HG03135 (cell line): ENCODE measurements at regions not wholly inside any gene's neighbourhood (a gene's known extent, or its start where the extent isn't known, plus 50 kb on each side); places are given as distances from the start of the nearest gene placed in this dataset.
A peak's percentile ranks its signal among the peaks of the same experiment; 100 is the strongest.
"Not testable (repeated sequence)": the region's sequence is repeated elsewhere in the genome, so short reads cannot be mapped to it uniquely, and the experiment has no call there.

Source experiments
- ATAC-seq: cut with Tn5 transposase; IDR thresholded peaks from one replicate; pipeline ENCODE4 v1.9.1; 2021; ENCODE audit warnings: mild to moderate bottlenecking, moderate library complexity; ENCODE audit not compliant: unreplicated experiment

- ATAC-seq = no peak
Measured at GRCh38 chr6:144429753-144430152, 144.6 kb downstream of the UTRN start.

GRCh38 chr6:144433446-144433845 lies 148.3 kb downstream of the UTRN start:
- ATAC-seq = not testable (repeated sequence)

- no peak for ATAC-seq
Measured at GRCh38 chr6:144434308-144434990, 149.3 kb downstream of the UTRN start.

- no peak for ATAC-seq
Measured at GRCh38 chr6:144435602-144436426, 150.7 kb downstream of the UTRN start.

GRCh38 chr6:144437105-144437504 lies 152.0 kb downstream of the UTRN start:
- ATAC-seq = no peak

GRCh38 chr6:144438103-144438502 lies 153.0 kb downstream of the UTRN start:
- ATAC-seq = no peak

- ATAC-seq = no peak
Measured at GRCh38 chr6:144439016-144439415, 153.9 kb downstream of the UTRN start.

- not testable (repeated sequence) for ATAC-seq
Measured at GRCh38 chr6:144441801-144442200, 156.7 kb downstream of the UTRN start.

- ATAC-seq = no peak
Measured at GRCh38 chr6:144443157-144443556, 158.0 kb downstream of the UTRN start.

- no peak for ATAC-seq
Measured at GRCh38 chr6:144447472-144447871, 162.3 kb downstream of the UTRN start.

GRCh38 chr6:144449218-144449617 lies 164.1 kb downstream of the UTRN start:
- no peak for ATAC-seq

- ATAC-seq = no peak
Measured at GRCh38 chr6:144449911-144450597, 164.9 kb downstream of the UTRN start.

- peak; percentile 83 for ATAC-seq
Measured at GRCh38 chr6:144460327-144461095, 175.4 kb downstream of the UTRN start.

- no peak for ATAC-seq
Measured at GRCh38 chr6:144462058-144462457, 176.9 kb downstream of the UTRN start.

GRCh38 chr6:144466716-144467115 lies 181.6 kb downstream of the UTRN start:
- no peak for ATAC-seq

- ATAC-seq = no peak
Measured at GRCh38 chr6:144467172-144467762, 182.1 kb downstream of the UTRN start.

- no peak for ATAC-seq
Measured at GRCh38 chr6:144467921-144468320, 182.8 kb downstream of the UTRN start.

- ATAC-seq = no peak
Measured at GRCh38 chr6:144468709-144469108, 183.6 kb downstream of the UTRN start.

GRCh38 chr6:144469144-144469575 lies 184.0 kb downstream of the UTRN start:
- no peak for ATAC-seq

- not testable (repeated sequence) for ATAC-seq
Measured at GRCh38 chr6:144470201-144470600, 185.1 kb downstream of the UTRN start.
